ENCODE measurements at regions not wholly inside any gene's neighbourhood (a gene's known extent, or its start where the extent isn't known, plus 50 kb on each side); places are given as distances from the start of the nearest gene placed in this dataset.

DNA sequence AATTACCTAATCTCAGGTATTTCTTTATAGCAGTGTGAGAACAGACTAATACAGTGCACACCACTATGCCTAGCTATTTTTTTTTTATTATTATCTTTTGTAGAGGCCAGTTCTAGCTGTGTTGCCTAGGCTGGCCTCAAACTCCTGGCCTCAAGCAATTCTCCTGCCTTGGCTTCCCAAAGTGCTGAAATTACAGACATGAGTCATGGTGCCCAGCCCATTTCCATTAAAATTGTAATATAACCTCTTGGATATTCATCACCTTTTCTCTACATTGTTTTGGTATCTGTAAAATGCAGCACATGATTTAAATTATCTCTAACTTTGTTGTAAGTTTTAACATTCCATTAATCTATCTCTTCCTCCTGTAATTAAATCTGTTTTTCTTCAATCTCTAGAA lies 2052.9 kb downstream of the ARAP2 start:
- H3K36me3 ChIP-seq: no peaks in the 10 kb centered on the region
- H3K9me3 ChIP-seq: no peaks in the 10 kb centered on the region
- DNase-seq (ENCODE audit: low spot score in 2 of 2): no peak
- H3K4me1 ChIP-seq: no peaks in the 10 kb centered on the region
- no peak overlapping the region for H3K27ac ChIP-seq
- no peak overlapping the region for H3K4me3 ChIP-seq
- H3K27me3 ChIP-seq: no peaks in the 10 kb centered on the region
- TF ChIP-seq, protein P1, sequence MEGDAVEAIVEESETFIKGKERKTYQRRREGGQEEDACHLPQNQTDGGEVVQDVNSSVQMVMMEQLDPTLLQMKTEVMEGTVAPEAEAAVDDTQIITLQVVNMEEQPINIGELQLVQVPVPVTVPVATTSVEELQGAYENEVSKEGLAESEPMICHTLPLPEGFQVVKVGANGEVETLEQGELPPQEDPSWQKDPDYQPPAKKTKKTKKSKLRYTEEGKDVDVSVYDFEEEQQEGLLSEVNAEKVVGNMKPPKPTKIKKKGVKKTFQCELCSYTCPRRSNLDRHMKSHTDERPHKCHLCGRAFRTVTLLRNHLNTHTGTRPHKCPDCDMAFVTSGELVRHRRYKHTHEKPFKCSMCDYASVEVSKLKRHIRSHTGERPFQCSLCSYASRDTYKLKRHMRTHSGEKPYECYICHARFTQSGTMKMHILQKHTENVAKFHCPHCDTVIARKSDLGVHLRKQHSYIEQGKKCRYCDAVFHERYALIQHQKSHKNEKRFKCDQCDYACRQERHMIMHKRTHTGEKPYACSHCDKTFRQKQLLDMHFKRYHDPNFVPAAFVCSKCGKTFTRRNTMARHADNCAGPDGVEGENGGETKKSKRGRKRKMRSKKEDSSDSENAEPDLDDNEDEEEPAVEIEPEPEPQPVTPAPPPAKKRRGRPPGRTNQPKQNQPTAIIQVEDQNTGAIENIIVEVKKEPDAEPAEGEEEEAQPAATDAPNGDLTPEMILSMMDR (IDR thresholded peaks at IDR 0.05): no peak
- TF ChIP-seq EP300 (IDR thresholded peaks at IDR 0.05) (no peak), POLR2A (IDR thresholded peaks at IDR 0.05) (no peak)

DNA sequence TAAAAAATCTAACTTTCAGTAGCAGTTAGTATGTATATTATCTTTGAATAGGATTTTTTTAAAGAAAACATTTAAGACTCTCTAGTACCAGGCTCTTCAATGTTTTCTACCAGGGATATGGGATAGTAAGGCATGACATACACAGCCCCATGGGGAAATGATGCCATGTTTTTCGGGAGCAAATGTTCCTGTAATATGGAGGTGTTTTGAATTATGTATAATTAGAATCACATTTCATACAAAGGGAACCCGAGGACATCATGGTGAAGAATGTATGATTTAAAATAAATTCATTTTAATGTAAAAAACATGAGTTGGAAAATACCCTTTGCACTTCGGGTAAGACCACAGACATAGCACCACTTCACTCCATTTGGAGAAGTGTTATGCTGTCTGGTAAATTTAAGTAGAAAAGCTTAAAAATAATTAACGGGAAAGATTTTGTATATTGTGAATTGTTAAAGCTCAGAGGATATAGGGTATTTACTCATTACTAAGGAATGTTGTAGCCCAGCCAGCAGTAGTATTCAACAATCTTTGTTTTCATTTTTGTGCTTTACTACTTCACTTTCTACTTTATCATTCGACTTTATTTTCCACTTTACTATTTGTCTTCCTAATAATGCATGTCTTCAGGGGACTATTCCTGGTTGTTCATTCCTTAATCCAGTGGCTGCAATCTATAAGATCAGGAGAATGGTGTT lies 2050.7 kb downstream of the ARAP2 start:
- 44 to 46% methylated on average over 5 of the region's 5 CpGs for WGBS, 2 donors
- no peaks in the 10 kb centered on the region for H3K9me3 ChIP-seq
- TF ChIP-seq POLR2A (IDR thresholded peaks at IDR 0.05): no peak
- TF ChIP-seq EP300 (IDR thresholded peaks at IDR 0.05): no peak
- TF ChIP-seq, protein P1 (IDR thresholded peaks at IDR 0.05): no peak

GRCh38 chr4:34194585-34194984 lies 2049.7 kb downstream of the ARAP2 start:
- Histone ChIP-seq H3K4me1 (no peaks in the 10 kb centered on the region), H3K4me3 (no peak overlapping the region), H3K27me3 (no peaks in the 10 kb centered on the region), H3K9me3 (no peaks in the 10 kb centered on the region), H3K27ac (no peak overlapping the region), H3K36me3 (no peaks in the 10 kb centered on the region)
- no peak for DNase-seq (ENCODE audit: low spot score in 2 of 2)
- 80 to 91% methylated on average over 2 of the region's 2 CpGs for WGBS, 2 donors
- TF ChIP-seq POLR2A (IDR thresholded peaks at IDR 0.05) (no peak), EP300 (IDR thresholded peaks at IDR 0.05) (no peak)

More for the DNA sequence above, 2050.7 kb downstream of the ARAP2 start:
- no peak overlapping the region for H3K27ac ChIP-seq
- H3K36me3 ChIP-seq: no peaks in the 10 kb centered on the region
- H3K4me1 ChIP-seq: no peaks in the 10 kb centered on the region
- DNase-seq (ENCODE audit: low spot score in 2 of 2): no peak
- H3K4me3 ChIP-seq: no peak overlapping the region
- no peaks in the 10 kb centered on the region for H3K27me3 ChIP-seq

GRCh38 chr4:34196375-34196774 lies 2047.9 kb downstream of the ARAP2 start:
- Histone ChIP-seq H3K4me3 (no peak overlapping the region), H3K36me3 (no peaks in the 10 kb centered on the region)
- 76 to 85% methylated on average over 2 of the region's 2 CpGs for WGBS, 2 donors

GRCh38 chr4:34198966-34199365 lies 2045.3 kb downstream of the ARAP2 start:
- no peaks in the 10 kb centered on the region for H3K4me1 ChIP-seq
- no peak overlapping the region for H3K27ac ChIP-seq
- TF ChIP-seq EP300 (IDR thresholded peaks at IDR 0.05) (no peak), POLR2A (IDR thresholded peaks at IDR 0.05) (no peak)
- TF ChIP-seq, protein P1 (IDR thresholded peaks at IDR 0.05): no peak
- no peaks in the 10 kb centered on the region for H3K9me3 ChIP-seq
- no peak overlapping the region for H3K4me3 ChIP-seq
- no peaks in the 10 kb centered on the region for H3K36me3 ChIP-seq
- no peak for DNase-seq (ENCODE audit: low spot score in 2 of 2)
- WGBS, 2 donors: 53 to 54% methylated on average over 1 of the region's 1 CpG
- no peaks in the 10 kb centered on the region for H3K27me3 ChIP-seq

More at GRCh38 chr4:34196375-34196774, 2047.9 kb downstream of the ARAP2 start:
- H3K27me3 ChIP-seq: no peaks in the 10 kb centered on the region
- no peak overlapping the region for H3K27ac ChIP-seq
- H3K9me3 ChIP-seq: no peaks in the 10 kb centered on the region
- no peak for DNase-seq (ENCODE audit: low spot score in 2 of 2)
- H3K4me1 ChIP-seq: no peaks in the 10 kb centered on the region
- TF ChIP-seq POLR2A (IDR thresholded peaks at IDR 0.05) (no peak), EP300 (IDR thresholded peaks at IDR 0.05) (no peak)
- TF ChIP-seq, protein P1 (IDR thresholded peaks at IDR 0.05): no peak
